HEK293 (cell line): ENCODE measurements at regions not wholly inside any gene's neighbourhood (a gene's known extent, or its start where the extent isn't known, plus 50 kb on each side); places are given as distances from the start of the nearest gene placed in this dataset.

Source experiments
- CTCF ChIA-PET: fragments of 350-600 bp; formaldehyde crosslinking; extraction: SDS; loops from one replicate; lab custom pipeline; 2021; ENCODE audit warnings: antibody characterized with exemption; lab: Yijun Ruan, JAX
- POLR2A ChIA-PET: fragments of 300-600 bp; formaldehyde crosslinking; extraction: SDS; loops from one replicate; lab custom pipeline; 2020; ENCODE audit warnings: antibody characterized with exemption, inconsistent platforms; lab: Yijun Ruan, JAX
- H3K27ac ChIP-seq: fragments of 200-500 bp; sonication (Bioruptor generic); 2 replicates; pipeline ENCODE4 v1.5.1; 2014; ENCODE audit warnings: low read depth, low read length, control low read depth, inconsistent platforms; ENCODE audit errors: extremely low read depth
- H3K36me3 ChIP-seq, 2 experiments: fragments of 200-500 bp in 1 of 2; sonication (Bioruptor generic) in 1 of 2; 1 replicate in 1 of 2; 2 replicates in 1 of 2; pipeline ENCODE4 v1.5.1; 2014 to 2017; ENCODE audit warnings: inconsistent platforms in 2 of 2, low read length in 2 of 2; ENCODE audit not compliant: control insufficient read depth in 2 of 2, insufficient read depth in 1 of 2
- H3K4me1 ChIP-seq: fragments of 200-500 bp; sonication (Bioruptor generic); 2 replicates; pipeline ENCODE4 v1.5.1; 2014; ENCODE audit warnings: mild to moderate bottlenecking, low read length, inconsistent platforms; ENCODE audit not compliant: control insufficient read depth, insufficient read depth
- H3K4me3 ChIP-seq: 2 replicates; pipeline ENCODE4 v1.5.1; 2011; ENCODE audit warnings: low read depth, mild to moderate bottlenecking, control low read depth, low read length, moderate library complexity
- H3K9me3 ChIP-seq: fragments of 200-500 bp; sonication (Bioruptor generic); 2 replicates; pipeline ENCODE4 v1.5.1; 2014; ENCODE audit warnings: low read depth, low read length, inconsistent platforms; ENCODE audit not compliant: control insufficient read depth, insufficient read depth
- KLF16 ChIP-seq: fragments of 450-650 bp; formaldehyde crosslinking; IDR thresholded peaks from 2 replicates; pipeline ENCODE4 v1.5.1; 2017; ENCODE audit warnings: missing biosample characterization, missing genetic modification characterization
- SP2 ChIP-seq: fragments of 450-650 bp; formaldehyde crosslinking; IDR thresholded peaks from 2 replicates; pipeline ENCODE4 v1.5.1; 2016; ENCODE audit warnings: missing biosample characterization, missing genetic modification characterization
- TCF7L2 ChIP-seq: IDR thresholded peaks from 2 replicates; pipeline ENCODE4 v1.6.1; 2011; ENCODE audit warnings: low read depth, mild to moderate bottlenecking, inconsistent platforms, low read length, moderate library complexity, borderline replicate concordance
- ZBTB20 ChIP-seq: fragments of 450-650 bp; formaldehyde crosslinking; IDR thresholded peaks from 2 replicates; pipeline ENCODE4 v1.5.1; 2016; ENCODE audit warnings: missing biosample characterization, missing genetic modification characterization
- ZFP69B ChIP-seq: fragments of 450-650 bp; formaldehyde crosslinking; IDR thresholded peaks from 2 replicates; pipeline ENCODE4 v1.5.1; 2016; ENCODE audit warnings: missing biosample characterization, missing genetic modification characterization
- ZNF138 ChIP-seq: fragments of 450-650 bp; formaldehyde crosslinking; IDR thresholded peaks from 2 replicates; pipeline ENCODE4 v1.5.1; 2016; ENCODE audit warnings: missing biosample characterization, missing genetic modification characterization, borderline replicate concordance
- ZNF37A ChIP-seq: fragments of 450-650 bp; IDR thresholded peaks from 2 replicates; pipeline ENCODE4 v1.5.1; 2018; ENCODE audit warnings: missing biosample characterization, missing genetic modification characterization
- ZNF416 ChIP-seq: fragments of 450-650 bp; formaldehyde crosslinking; IDR thresholded peaks from 2 replicates; pipeline ENCODE4 v1.5.1; 2016; ENCODE audit warnings: missing biosample characterization, missing genetic modification characterization
- ZNF501 ChIP-seq: fragments of 450-650 bp; formaldehyde crosslinking; IDR thresholded peaks from 2 replicates; pipeline ENCODE4 v1.5.1; 2016; ENCODE audit warnings: missing biosample characterization, missing genetic modification characterization
- ZNF530 ChIP-seq: fragments of 450-650 bp; formaldehyde crosslinking; IDR thresholded peaks from 2 replicates; pipeline ENCODE4 v1.5.1; 2016; ENCODE audit warnings: low read depth, missing biosample characterization, missing genetic modification characterization
- ZNF549 ChIP-seq: fragments of 450-650 bp; IDR thresholded peaks from 2 replicates; pipeline ENCODE4 v1.5.1; 2018; ENCODE audit warnings: missing biosample characterization, missing genetic modification characterization, mild to moderate bottlenecking, inconsistent platforms, moderate library complexity
- ZNF560 ChIP-seq: fragments of 450-650 bp; formaldehyde crosslinking; IDR thresholded peaks from 2 replicates; pipeline ENCODE4 v1.5.1; 2017; ENCODE audit warnings: missing biosample characterization, missing genetic modification characterization, borderline replicate concordance
- ZNF701 ChIP-seq: fragments of 450-650 bp; formaldehyde crosslinking; IDR thresholded peaks from 2 replicates; pipeline ENCODE4 v1.5.1; 2016; ENCODE audit warnings: missing biosample characterization, missing genetic modification characterization
- ZNF777 ChIP-seq: fragments of 450-650 bp; formaldehyde crosslinking; IDR thresholded peaks from 2 replicates; pipeline ENCODE4 v1.5.1; 2017; ENCODE audit warnings: missing biosample characterization, missing genetic modification characterization, borderline replicate concordance
- ZNF792 ChIP-seq: fragments of 450-650 bp; formaldehyde crosslinking; IDR thresholded peaks from 2 replicates; pipeline ENCODE4 v1.5.1; 2016; ENCODE audit warnings: missing biosample characterization, missing genetic modification characterization
- ZSCAN16 ChIP-seq: fragments of 450-650 bp; formaldehyde crosslinking; IDR thresholded peaks from 2 replicates; pipeline ENCODE4 v1.5.1; 2016; ENCODE audit warnings: missing biosample characterization, missing genetic modification characterization
- TF ChIP-seq, protein P1 (sequence below): fragments of 450-650 bp; formaldehyde crosslinking; IDR thresholded peaks from 2 replicates; pipeline ENCODE4 v1.5.1; 2016; ENCODE audit warnings: missing biosample characterization, missing genetic modification characterization
- TF ChIP-seq, protein P2 (sequence below): fragments of 450-650 bp; formaldehyde crosslinking; IDR thresholded peaks from 2 replicates; pipeline ENCODE4 v1.5.1; 2017; ENCODE audit warnings: missing biosample characterization, mild to moderate bottlenecking, missing genetic modification characterization, moderate library complexity
- TF ChIP-seq, protein P3 (sequence below): fragments of 450-650 bp; formaldehyde crosslinking; IDR thresholded peaks from 2 replicates; pipeline ENCODE4 v1.5.1; 2016; ENCODE audit warnings: missing biosample characterization, missing genetic modification characterization
- TF ChIP-seq, protein P4 (sequence below): fragments of 450-650 bp; formaldehyde crosslinking; IDR thresholded peaks from 2 replicates; pipeline ENCODE4 v1.5.1; 2016; ENCODE audit warnings: missing biosample characterization, missing genetic modification characterization

DNA sequence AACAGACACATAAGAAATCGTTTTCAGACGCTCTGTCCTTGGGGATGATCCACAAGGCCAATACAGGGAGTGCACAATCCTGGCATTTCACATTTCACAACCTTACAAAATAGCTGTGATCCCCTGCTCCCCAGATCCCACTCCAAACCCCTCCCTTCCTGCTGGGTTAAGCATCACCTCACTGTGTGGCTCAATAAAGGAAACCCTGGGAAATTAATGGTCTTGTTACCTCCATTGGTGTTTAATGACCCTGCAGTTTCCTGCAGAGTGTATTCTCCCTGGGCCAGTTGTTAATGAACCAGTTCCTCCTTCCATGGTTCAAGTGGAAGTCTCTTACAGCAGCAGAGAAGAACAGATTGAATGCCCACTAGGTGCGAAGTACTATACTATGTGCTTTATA lies 334.7 kb downstream of the OMA1 start:
- H3K4me3 ChIP-seq = no peak overlapping the region
- no peak for TF ChIP-seq ZNF416 (tag by site-specific recombination)
- TF ChIP-seq ZSCAN16 (tag by site-specific recombination) = no peak
- TF ChIP-seq ZNF37A (tag by site-specific recombination) = no peak
- TF ChIP-seq, protein P1, sequence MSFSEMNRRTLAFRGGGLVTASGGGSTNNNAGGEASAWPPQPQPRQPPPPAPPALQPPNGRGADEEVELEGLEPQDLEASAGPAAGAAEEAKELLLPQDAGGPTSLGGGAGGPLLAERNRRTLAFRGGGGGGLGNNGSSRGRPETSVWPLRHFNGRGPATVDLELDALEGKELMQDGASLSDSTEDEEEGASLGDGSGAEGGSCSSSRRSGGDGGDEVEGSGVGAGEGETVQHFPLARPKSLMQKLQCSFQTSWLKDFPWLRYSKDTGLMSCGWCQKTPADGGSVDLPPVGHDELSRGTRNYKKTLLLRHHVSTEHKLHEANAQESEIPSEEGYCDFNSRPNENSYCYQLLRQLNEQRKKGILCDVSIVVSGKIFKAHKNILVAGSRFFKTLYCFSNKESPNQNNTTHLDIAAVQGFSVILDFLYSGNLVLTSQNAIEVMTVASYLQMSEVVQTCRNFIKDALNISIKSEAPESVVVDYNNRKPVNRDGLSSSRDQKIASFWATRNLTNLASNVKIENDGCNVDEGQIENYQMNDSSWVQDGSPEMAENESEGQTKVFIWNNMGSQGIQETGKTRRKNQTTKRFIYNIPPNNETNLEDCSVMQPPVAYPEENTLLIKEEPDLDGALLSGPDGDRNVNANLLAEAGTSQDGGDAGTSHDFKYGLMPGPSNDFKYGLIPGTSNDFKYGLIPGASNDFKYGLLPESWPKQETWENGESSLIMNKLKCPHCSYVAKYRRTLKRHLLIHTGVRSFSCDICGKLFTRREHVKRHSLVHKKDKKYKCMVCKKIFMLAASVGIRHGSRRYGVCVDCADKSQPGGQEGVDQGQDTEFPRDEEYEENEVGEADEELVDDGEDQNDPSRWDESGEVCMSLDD (tag by site-specific recombination) = no peak
- TF ChIP-seq, protein P2, sequence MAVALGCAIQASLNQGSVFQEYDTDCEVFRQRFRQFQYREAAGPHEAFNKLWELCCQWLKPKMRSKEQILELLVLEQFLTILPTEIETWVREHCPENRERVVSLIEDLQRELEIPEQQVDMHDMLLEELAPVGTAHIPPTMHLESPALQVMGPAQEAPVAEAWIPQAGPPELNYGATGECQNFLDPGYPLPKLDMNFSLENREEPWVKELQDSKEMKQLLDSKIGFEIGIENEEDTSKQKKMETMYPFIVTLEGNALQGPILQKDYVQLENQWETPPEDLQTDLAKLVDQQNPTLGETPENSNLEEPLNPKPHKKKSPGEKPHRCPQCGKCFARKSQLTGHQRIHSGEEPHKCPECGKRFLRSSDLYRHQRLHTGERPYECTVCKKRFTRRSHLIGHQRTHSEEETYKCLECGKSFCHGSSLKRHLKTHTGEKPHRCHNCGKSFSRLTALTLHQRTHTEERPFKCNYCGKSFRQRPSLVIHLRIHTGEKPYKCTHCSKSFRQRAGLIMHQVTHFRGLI (tag by site-specific recombination) = no peak
- TF ChIP-seq ZNF530 (tag by site-specific recombination) = no peak
- TF ChIP-seq ZNF560 = no peak
- TF ChIP-seq KLF16 = no peak
- no peak for TF ChIP-seq ZNF138 (tag by site-specific recombination)
- TF ChIP-seq ZFP69B (tag by site-specific recombination) = no peak
- no peak for TF ChIP-seq ZNF777 (tag by site-specific recombination)
- no peak for TF ChIP-seq ZNF701 (tag by site-specific recombination)
- TF ChIP-seq ZNF792 (tag by site-specific recombination) = no peak
- TF ChIP-seq, protein P3, sequence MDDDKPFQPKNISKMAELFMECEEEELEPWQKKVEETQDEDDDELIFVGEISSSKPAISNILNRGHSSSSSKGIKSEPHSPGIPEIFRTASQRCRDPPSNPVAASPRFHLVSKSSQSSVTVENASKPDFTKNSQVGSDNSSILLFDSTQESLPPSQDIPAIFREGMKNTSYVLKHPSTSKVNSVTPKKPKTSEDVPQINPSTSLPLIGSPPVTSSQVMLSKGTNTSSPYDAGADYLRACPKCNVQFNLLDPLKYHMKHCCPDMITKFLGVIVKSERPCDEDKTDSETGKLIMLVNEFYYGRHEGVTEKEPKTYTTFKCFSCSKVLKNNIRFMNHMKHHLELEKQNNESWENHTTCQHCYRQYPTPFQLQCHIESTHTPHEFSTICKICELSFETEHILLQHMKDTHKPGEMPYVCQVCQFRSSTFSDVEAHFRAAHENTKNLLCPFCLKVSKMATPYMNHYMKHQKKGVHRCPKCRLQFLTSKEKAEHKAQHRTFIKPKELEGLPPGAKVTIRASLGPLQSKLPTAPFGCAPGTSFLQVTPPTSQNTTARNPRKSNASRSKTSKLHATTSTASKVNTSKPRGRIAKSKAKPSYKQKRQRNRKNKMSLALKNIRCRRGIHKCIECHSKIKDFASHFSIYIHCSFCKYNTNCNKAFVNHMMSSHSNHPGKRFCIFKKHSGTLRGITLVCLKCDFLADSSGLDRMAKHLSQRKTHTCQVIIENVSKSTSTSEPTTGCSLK = no peak
- no peak for TF ChIP-seq ZBTB20 (tag by site-specific recombination)
- no peak for TF ChIP-seq ZNF501
- no peak for TF ChIP-seq ZNF549 (tag by site-specific recombination)
- ChIA-PET POLR2A (no interaction called here), CTCF (interaction anchor here (0.6 kb wide), 1 partner anchor 8 kb away, joined by 3 read pairs; no protein-coding TSS in a partner anchor)
- H3K36me3 ChIP-seq = no peaks in the 10 kb centered on the region
- no peaks in the 10 kb centered on the region for H3K4me1 ChIP-seq
- H3K27ac ChIP-seq = no peak overlapping the region
- no peaks in the 10 kb centered on the region for H3K9me3 ChIP-seq

DNA sequence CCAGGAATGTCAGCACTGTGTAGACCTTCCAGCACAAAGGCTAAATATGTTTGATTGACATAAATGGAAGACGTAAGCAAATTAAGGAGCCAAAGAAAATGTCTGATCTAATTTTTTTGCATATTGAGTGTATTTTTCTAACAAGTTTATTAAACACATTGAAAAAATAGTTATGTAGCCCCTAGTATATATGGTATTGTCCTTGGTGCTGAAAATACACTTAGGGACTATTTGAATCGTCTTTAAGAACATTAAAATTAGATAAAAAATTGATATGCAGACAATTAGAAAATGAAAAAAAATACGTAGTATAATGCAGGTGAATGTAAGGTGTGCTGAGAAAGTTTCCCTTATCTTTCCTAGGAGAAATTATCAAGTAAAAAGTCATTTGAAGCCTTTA lies 337.0 kb downstream of the OMA1 start:
- no peak overlapping the region for H3K27ac ChIP-seq
- H3K4me3 ChIP-seq = no peak overlapping the region
- H3K9me3 ChIP-seq = no peaks in the 10 kb centered on the region
- POLR2A ChIA-PET = no interaction called here
- H3K36me3 ChIP-seq = no peaks in the 10 kb centered on the region
- CTCF ChIA-PET = no interaction called here
- H3K4me1 ChIP-seq = no peaks in the 10 kb centered on the region
- TF ChIP-seq TCF7L2 (no peak), SP2 (tag by site-specific recombination) (no peak)
- TF ChIP-seq, protein P4, sequence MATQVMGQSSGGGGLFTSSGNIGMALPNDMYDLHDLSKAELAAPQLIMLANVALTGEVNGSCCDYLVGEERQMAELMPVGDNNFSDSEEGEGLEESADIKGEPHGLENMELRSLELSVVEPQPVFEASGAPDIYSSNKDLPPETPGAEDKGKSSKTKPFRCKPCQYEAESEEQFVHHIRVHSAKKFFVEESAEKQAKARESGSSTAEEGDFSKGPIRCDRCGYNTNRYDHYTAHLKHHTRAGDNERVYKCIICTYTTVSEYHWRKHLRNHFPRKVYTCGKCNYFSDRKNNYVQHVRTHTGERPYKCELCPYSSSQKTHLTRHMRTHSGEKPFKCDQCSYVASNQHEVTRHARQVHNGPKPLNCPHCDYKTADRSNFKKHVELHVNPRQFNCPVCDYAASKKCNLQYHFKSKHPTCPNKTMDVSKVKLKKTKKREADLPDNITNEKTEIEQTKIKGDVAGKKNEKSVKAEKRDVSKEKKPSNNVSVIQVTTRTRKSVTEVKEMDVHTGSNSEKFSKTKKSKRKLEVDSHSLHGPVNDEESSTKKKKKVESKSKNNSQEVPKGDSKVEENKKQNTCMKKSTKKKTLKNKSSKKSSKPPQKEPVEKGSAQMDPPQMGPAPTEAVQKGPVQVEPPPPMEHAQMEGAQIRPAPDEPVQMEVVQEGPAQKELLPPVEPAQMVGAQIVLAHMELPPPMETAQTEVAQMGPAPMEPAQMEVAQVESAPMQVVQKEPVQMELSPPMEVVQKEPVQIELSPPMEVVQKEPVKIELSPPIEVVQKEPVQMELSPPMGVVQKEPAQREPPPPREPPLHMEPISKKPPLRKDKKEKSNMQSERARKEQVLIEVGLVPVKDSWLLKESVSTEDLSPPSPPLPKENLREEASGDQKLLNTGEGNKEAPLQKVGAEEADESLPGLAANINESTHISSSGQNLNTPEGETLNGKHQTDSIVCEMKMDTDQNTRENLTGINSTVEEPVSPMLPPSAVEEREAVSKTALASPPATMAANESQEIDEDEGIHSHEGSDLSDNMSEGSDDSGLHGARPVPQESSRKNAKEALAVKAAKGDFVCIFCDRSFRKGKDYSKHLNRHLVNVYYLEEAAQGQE (tag by site-specific recombination) = peak; percentile 87
- TF ChIP-seq, all 188 proteins: peak for 1
